ENCODE measurements at regions not wholly inside any gene's neighbourhood (a gene's known extent, or its start where the extent isn't known, plus 50 kb on each side); places are given as distances from the start of the nearest gene placed in this dataset.

DNA sequence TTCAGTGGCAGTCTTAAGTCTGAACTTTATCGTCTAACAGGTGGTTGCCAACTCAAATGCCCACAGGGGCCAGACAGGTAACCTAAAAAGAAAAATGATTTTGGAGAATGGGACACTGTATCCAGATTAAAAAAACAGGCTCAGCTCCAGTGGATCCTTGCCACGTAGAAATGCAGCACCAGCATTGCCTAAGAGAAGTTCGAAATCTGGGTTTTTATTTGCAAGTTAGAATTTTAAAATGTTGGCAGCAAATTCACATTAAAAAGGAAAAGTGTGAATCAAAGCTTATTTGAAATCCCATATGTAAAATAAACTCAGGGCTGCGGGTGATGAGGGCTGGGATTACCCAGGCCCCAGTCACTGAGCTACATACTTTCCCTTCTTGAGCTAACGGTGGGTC is 408.5 kb upstream of the SUCLG2 start:
- no peak for TF ChIP-seq CTCF (IDR thresholded peaks at IDR 0.05)
- no peak for TF ChIP-seq POLR2A (IDR thresholded peaks at IDR 0.05)

Data from tibial nerve (tissue), 3 donors.